Type B pancreatic cell (in vitro differentiated cells): ENCODE measurements at regions not wholly inside any gene's neighbourhood (a gene's known extent, or its start where the extent isn't known, plus 50 kb on each side); places are given as distances from the start of the nearest gene placed in this dataset.

Experiments
- DNase-seq: peaks from one replicate; pipeline ENCODE4 v3.0.0; 2021; ENCODE audit warnings: mixed read lengths; ENCODE audit not compliant: unreplicated experiment; ENCODE audit errors: extremely low spot score
- H3K27ac Mint-ChIP-seq: 2 replicates; pipeline ENCODE4 v1.8.0; 2021; ENCODE audit warnings: mild to moderate bottlenecking, mixed read lengths
- H3K27me3 Mint-ChIP-seq: 2 replicates; pipeline ENCODE4 v1.8.0; 2021; ENCODE audit warnings: mixed read lengths
- H3K36me3 Mint-ChIP-seq: 2 replicates; pipeline ENCODE4 v1.8.0; 2021; ENCODE audit warnings: mixed read lengths
- H3K4me1 Mint-ChIP-seq: one replicate; pipeline ENCODE4 v1.8.0; 2021; ENCODE audit warnings: mixed read lengths; ENCODE audit not compliant: unreplicated experiment
- H3K4me3 Mint-ChIP-seq: 2 replicates; pipeline ENCODE4 v1.8.0; 2021; ENCODE audit warnings: mild to moderate bottlenecking, mixed read lengths
- H3K9me3 Mint-ChIP-seq: 2 replicates; pipeline ENCODE4 v1.8.0; 2021; ENCODE audit warnings: mixed read lengths
- CTCF ChIP-seq: fragments of 200-600 bp; sonication (generic); conservative IDR thresholded peaks from 2 replicates; pipeline ENCODE4 v1.5.0; 2021; ENCODE audit warnings: antibody characterized with exemption, mild to moderate bottlenecking

GRCh38 chr3:82568776-82569338 is 807.4 kb upstream of the GBE1 start:
- Mint-ChIP-seq H3K27ac (no peak overlapping the region), H3K9me3 (no peaks in the 10 kb centered on the region), H3K27me3 (no peaks in the 10 kb centered on the region), H3K4me3 (no peak overlapping the region), H3K4me1 (no peaks in the 10 kb centered on the region), H3K36me3 (no peaks in the 10 kb centered on the region)
- no peak for DNase-seq
- no peak for TF ChIP-seq CTCF

GRCh38 chr3:82567029-82567600 is 805.7 kb upstream of the GBE1 start:
- no peaks in the 10 kb centered on the region for H3K4me1 Mint-ChIP-seq
- no peak for DNase-seq
- no peaks in the 10 kb centered on the region for H3K9me3 Mint-ChIP-seq
- H3K36me3 Mint-ChIP-seq: no peaks in the 10 kb centered on the region
- no peaks in the 10 kb centered on the region for H3K27me3 Mint-ChIP-seq
- H3K4me3 Mint-ChIP-seq: no peak overlapping the region
- TF ChIP-seq CTCF: no peak
- no peak overlapping the region for H3K27ac Mint-ChIP-seq

- Mint-ChIP-seq H3K27me3 (no peaks in the 10 kb centered on the region), H3K27ac (no peak overlapping the region), H3K4me1 (no peaks in the 10 kb centered on the region), H3K9me3 (no peaks in the 10 kb centered on the region), H3K4me3 (no peak overlapping the region), H3K36me3 (no peaks in the 10 kb centered on the region)
- TF ChIP-seq CTCF: no peak
- DNase-seq: no peak
Measured at GRCh38 chr3:82562896-82563295, 801.5 kb upstream of the GBE1 start.

- TF ChIP-seq CTCF: no peak
- Mint-ChIP-seq H3K4me3 (no peak overlapping the region), H3K9me3 (no peaks in the 10 kb centered on the region), H3K27me3 (no peaks in the 10 kb centered on the region), H3K4me1 (no peaks in the 10 kb centered on the region), H3K27ac (no peak overlapping the region), H3K36me3 (no peaks in the 10 kb centered on the region)
- no peak for DNase-seq
Measured at GRCh38 chr3:82561784-82562183, 800.3 kb upstream of the GBE1 start.

- H3K27me3 Mint-ChIP-seq: no peaks in the 10 kb centered on the region
- H3K4me3 Mint-ChIP-seq: no peak overlapping the region
- H3K27ac Mint-ChIP-seq: no peak overlapping the region
- no peaks in the 10 kb centered on the region for H3K4me1 Mint-ChIP-seq
- DNase-seq: no peak
- no peak for TF ChIP-seq CTCF
- no peaks in the 10 kb centered on the region for H3K9me3 Mint-ChIP-seq
- H3K36me3 Mint-ChIP-seq: no peaks in the 10 kb centered on the region
Measured at GRCh38 chr3:82558081-82558480, 796.6 kb upstream of the GBE1 start.
